Loucy (cell line): ENCODE measurements at regions not wholly inside any gene's neighbourhood (a gene's known extent, or its start where the extent isn't known, plus 50 kb on each side); places are given as distances from the start of the nearest gene placed in this dataset.

Source experiments
- H2AFZ ChIP-seq: fragments of 200-600 bp; sonication (generic); 2 replicates; pipeline ENCODE4 v1.6.0; 2016; ENCODE audit warnings: antibody characterized with exemption, mild to moderate bottlenecking, low read length, moderate library complexity
- H3F3A ChIP-seq: fragments of 200-600 bp; 2 replicates; pipeline ENCODE4 v1.6.0; 2016; ENCODE audit warnings: antibody characterized with exemption, low read depth, mild to moderate bottlenecking
- H3K27me3 ChIP-seq: fragments of 200-600 bp; sonication (generic); 2 replicates; pipeline ENCODE4 v1.6.1; 2014; ENCODE audit warnings: low read length, mild to moderate bottlenecking; ENCODE audit not compliant: insufficient read depth, poor library complexity, severe bottlenecking
- H3K36me3 ChIP-seq: fragments of 200-600 bp; sonication (generic); 2 replicates; pipeline ENCODE4 v1.6.1; 2016; ENCODE audit warnings: low read length; ENCODE audit not compliant: insufficient read depth
- H3K4me1 ChIP-seq: fragments of 200-600 bp; sonication (generic); 2 replicates; pipeline ENCODE4 v1.5.1; 2014; ENCODE audit warnings: low read length, mild to moderate bottlenecking; ENCODE audit not compliant: insufficient read depth, poor library complexity, severe bottlenecking
- H3K4me2 ChIP-seq: fragments of 200-600 bp; sonication (generic); 2 replicates; pipeline ENCODE4 v1.6.0; 2014; ENCODE audit warnings: antibody characterized with exemption, low read length, low read depth, mild to moderate bottlenecking; ENCODE audit not compliant: poor library complexity, severe bottlenecking
- H3K4me3 ChIP-seq: fragments of 200-600 bp; sonication (generic); 2 replicates; pipeline ENCODE4 v1.5.1; 2014; ENCODE audit warnings: low read length, mild to moderate bottlenecking, mixed read lengths; ENCODE audit not compliant: poor library complexity, severe bottlenecking
- H3K79me2 ChIP-seq: fragments of 200-600 bp; sonication (generic); 2 replicates; pipeline ENCODE4 v1.6.1; 2014; ENCODE audit warnings: low read length; ENCODE audit not compliant: insufficient read depth
- H3K9ac ChIP-seq: fragments of 200-600 bp; sonication (generic); 2 replicates; pipeline ENCODE4 v1.6.0; 2014; ENCODE audit warnings: mild to moderate bottlenecking, low read depth, low read length, moderate library complexity; ENCODE audit not compliant: poor library complexity, severe bottlenecking
- H3K9me2 ChIP-seq: fragments of 200-600 bp; sonication (generic); replicated peaks from 2 replicates; pipeline ENCODE4 v1.6.1; 2016; ENCODE audit warnings: low read depth, low read length, mixed read lengths
- H3K9me3 ChIP-seq: fragments of 200-600 bp; sonication (generic); 2 replicates; pipeline ENCODE4 v1.6.1; 2014; ENCODE audit warnings: mild to moderate bottlenecking, antibody characterized with exemption, low read length, low read depth; ENCODE audit not compliant: insufficient read depth
- H4K20me1 ChIP-seq: fragments of 200-600 bp; sonication (generic); 2 replicates; pipeline ENCODE4 v1.6.0; 2014; ENCODE audit warnings: antibody characterized with exemption, low read length, mild to moderate bottlenecking; ENCODE audit not compliant: insufficient read depth, poor library complexity, severe bottlenecking
- CTCF ChIP-seq: fragments of 200-600 bp; sonication (generic); conservative IDR thresholded peaks from 2 replicates; pipeline ENCODE4 v1.5.1; 2014; ENCODE audit warnings: mild to moderate bottlenecking, antibody characterized with exemption, low read length
- EZH2phosphoT487 ChIP-seq: fragments of 200-600 bp; IDR thresholded peaks from 2 replicates; pipeline ENCODE4 v1.6.1; 2018; ENCODE audit warnings: antibody characterized with exemption, mild to moderate bottlenecking, moderate library complexity, borderline replicate concordance

DNA sequence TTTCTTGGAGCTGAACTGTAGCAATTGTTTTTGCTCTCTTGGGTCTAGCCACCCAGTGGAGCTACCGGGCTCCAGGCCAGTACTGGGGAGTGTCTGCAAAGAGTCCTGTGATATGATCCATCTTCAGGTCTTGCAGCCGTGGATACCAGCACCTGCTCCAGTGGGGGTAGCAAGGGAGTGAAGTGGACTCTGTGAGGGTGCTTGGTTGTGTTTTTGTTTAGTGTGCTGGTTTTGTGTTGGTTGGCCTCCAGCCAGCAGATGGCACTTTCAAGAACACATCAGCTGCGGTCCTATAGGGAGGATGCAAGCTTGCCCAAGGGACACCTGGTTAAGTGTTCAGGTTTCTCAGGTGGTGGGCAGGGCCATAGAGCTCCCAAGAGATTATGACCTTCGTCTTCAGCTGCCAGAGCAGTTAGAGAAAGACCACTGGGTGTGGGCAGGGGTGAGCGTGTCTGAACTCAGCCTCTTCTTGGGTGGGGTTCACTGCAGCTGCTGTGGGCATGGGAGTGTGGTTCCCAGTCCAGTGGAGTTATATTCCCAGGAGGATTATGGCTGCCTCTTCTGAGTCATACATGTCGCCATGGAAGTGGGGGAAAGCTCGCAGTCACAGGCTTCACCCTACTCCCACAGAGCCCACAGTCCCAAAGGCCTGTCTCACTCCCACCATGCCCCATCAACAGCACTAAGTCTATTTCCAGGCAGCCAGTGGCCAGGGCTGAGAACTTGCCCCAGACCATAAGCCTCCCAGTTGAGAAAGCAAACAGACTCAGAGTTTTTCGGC is 811.6 kb downstream of the GLUD2 start:
- Histone ChIP-seq H3K79me2 (no peaks in the 10 kb centered on the region), H3K9ac (no peak overlapping the region), H3K36me3 (no peaks in the 10 kb centered on the region), H3K4me2 (no peak overlapping the region), H3K9me3 (no peaks in the 10 kb centered on the region), H3K4me3 (no peak overlapping the region), H3K27me3 (no peaks in the 10 kb centered on the region), H3K9me2 (no peaks in the 10 kb centered on the region), H4K20me1 (no peaks in the 10 kb centered on the region), H3K4me1 (no peaks in the 10 kb centered on the region), H2AFZ (no peak overlapping the region), H3F3A (no peaks in the 10 kb centered on the region)
- TF ChIP-seq CTCF (no peak), EZH2phosphoT487 (no peak)

DNA sequence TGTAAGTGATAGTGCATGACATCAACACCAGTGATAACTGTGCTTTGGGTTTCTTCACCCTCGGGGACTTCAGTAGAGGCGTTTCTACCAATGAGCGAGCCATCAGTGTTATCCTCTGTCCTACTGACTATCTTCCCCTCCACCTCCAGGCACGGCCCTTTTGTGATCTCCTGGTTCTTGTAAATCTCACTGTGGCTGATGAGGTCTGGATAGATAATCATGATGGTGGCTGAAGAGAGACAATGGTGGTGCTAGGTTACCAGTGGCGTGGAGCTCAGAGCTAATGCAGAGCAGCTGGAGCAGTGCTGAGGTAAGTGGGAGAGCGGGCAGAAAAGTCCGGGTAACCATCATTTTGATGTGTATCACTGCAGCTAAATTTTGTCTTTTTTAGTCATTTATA is 816.6 kb downstream of the GLUD2 start:
- no peak overlapping the region for H3K4me2 ChIP-seq
- no peak overlapping the region for H2AFZ ChIP-seq
- H3K9me3 ChIP-seq: no peaks in the 10 kb centered on the region
- no peaks in the 10 kb centered on the region for H3K79me2 ChIP-seq
- H3K9ac ChIP-seq: no peak overlapping the region
- TF ChIP-seq EZH2phosphoT487 (no peak), CTCF (no peak)
- no peaks in the 10 kb centered on the region for H3K9me2 ChIP-seq
- no peak overlapping the region for H3K4me3 ChIP-seq
- no peaks in the 10 kb centered on the region for H3K27me3 ChIP-seq
- H3K4me1 ChIP-seq: no peaks in the 10 kb centered on the region
- no peaks in the 10 kb centered on the region for H4K20me1 ChIP-seq
- no peaks in the 10 kb centered on the region for H3F3A ChIP-seq
- H3K36me3 ChIP-seq: no peaks in the 10 kb centered on the region

DNA sequence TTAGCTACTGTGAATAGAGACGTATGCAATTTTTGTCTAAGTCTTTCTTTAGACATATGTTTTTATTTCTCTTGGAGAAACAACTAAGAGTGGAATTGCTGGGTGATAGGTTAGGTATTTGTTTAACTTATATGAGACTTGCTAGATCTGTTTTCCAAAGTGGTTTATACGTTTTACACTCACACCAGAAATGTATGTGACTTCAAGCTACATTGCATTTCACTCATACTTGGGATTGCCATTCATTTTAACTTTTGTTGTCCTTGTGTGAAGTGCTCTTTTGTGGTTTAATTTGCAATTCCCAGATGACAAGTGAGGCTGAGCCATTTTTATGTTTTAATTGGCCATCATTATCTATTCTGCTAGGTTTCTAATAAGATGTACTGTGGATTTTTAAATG is 817.2 kb downstream of the GLUD2 start:
- H3K9me2 ChIP-seq: no peaks in the 10 kb centered on the region
- H3K36me3 ChIP-seq: no peaks in the 10 kb centered on the region
- H3K79me2 ChIP-seq: no peaks in the 10 kb centered on the region
- no peaks in the 10 kb centered on the region for H4K20me1 ChIP-seq
- TF ChIP-seq CTCF: no peak
- TF ChIP-seq EZH2phosphoT487: no peak
- no peaks in the 10 kb centered on the region for H3F3A ChIP-seq
- no peak overlapping the region for H2AFZ ChIP-seq
- no peak overlapping the region for H3K4me2 ChIP-seq
- H3K4me3 ChIP-seq: no peak overlapping the region
- H3K9me3 ChIP-seq: no peaks in the 10 kb centered on the region
- no peak overlapping the region for H3K9ac ChIP-seq
- no peaks in the 10 kb centered on the region for H3K27me3 ChIP-seq
- no peaks in the 10 kb centered on the region for H3K4me1 ChIP-seq
